SKM-1 treated with dmso at 0.1 percent for 144 hours (cell line): ENCODE measurements at regions not wholly inside any gene's neighbourhood (a gene's known extent, or its start where the extent isn't known, plus 50 kb on each side); places are given as distances from the start of the nearest gene placed in this dataset.
"Not testable (repeated sequence)": the region's sequence is repeated elsewhere in the genome, so short reads cannot be mapped to it uniquely, and the experiment has no call there.

Experiments used
- DNase-seq: peaks from one replicate; lab custom pipeline; 2025; ENCODE audit not compliant: unreplicated experiment; lab: John Stamatoyannopoulos, UW

DNA sequence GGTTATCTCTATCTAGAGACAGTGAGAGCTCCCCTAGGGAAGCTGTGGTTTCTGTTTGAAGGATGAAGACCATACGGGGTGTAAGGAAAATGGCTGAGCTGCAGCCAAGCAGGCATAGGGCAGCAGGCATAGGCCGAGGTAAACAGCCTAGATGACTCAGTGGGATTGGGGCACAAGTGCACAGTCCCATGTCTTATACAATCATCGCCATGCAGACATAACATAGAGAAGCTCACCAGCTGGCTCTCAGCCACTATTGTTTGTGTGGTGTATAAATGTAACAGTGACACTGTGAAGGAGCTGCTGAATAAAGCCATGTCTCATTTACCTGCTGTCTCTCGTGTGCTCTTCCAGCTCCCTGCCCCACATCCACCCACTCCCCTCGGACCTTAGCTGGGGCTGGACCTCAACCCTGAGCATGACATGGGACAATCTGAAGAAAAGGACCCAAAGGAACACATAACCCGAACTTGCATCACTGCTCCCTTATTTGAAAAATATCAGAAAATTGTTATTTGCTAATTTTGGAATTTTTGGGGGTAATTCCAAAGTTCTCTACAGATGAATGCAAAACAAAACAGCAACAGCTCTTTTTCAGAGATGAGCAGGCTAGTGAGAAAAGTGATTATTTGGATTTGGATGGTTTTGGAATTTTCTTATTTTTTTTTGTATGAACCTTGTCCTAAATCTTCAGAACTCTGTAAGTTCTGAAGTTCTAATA lies 582.7 kb downstream of the REEP3 start:
- no peak for DNase-seq

GRCh38 chr10:64109926-64110495 lies 588.8 kb downstream of the REEP3 start:
- DNase-seq = no peak

- DNase-seq = peak; percentile 24
These were observed 591.6 kb downstream of the REEP3 start for GRCh38 chr10:64112701-64113355.

GRCh38 chr10:64113375-64113774 lies 592.2 kb downstream of the REEP3 start:
- no peak for DNase-seq

GRCh38 chr10:64113792-64114191 lies 592.6 kb downstream of the REEP3 start:
- DNase-seq = no peak

DNA sequence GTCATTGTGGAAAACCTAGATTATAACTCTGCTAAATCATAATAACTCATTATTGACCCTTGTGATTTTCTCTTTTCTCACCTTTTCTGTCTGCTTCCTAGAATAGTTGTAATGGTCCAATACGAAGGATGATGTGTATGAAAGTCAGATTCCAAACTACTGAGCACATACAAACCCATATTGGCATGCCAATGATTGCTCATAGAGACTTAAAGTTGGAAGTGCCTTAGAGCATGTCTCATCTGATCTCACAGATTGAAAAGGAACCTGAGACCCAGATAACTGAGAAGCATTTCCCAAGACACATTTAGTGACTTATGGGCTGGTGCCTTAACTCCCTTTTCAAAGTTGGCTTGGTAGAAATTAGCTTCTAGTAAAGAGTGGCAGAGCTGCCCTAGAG lies 594.3 kb downstream of the REEP3 start:
- DNase-seq = no peak

DNA sequence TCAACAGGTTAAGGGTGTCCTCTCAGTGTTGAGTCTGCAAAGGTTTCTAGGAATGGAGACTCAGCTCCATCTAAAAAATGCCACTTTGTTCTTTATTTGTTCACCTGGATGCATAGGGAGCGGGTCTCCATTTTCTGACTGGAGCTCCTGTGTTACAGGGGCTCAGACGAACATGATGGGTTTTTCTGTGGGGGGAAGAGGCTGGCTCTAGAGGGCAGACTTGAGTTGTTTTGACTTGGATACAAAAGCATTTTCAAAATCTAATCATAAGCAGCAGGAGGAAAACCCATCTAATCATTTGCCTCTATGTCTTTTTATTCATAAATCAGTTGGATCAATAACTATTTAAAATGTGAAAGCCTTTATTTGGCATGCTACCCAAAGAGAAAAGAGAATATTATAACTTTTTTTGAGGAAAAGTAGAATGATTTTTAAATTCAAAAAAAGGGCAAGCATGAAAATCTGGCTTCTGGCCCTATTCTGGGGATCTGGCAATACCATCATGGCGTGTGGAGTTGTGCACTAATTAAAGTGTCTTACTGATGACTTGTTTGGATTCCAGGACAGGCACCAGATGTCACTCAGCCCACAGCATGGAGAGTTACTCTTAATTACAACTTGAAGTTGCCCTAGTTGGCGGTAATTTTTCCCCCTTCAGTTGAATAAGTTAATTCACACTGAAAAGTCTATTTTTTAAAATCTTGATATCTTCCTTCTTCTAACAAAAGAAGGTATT lies 594.9 kb downstream of the REEP3 start:
- no peak for DNase-seq

GRCh38 chr10:64116707-64117106 lies 595.5 kb downstream of the REEP3 start:
- DNase-seq = no peak

DNA sequence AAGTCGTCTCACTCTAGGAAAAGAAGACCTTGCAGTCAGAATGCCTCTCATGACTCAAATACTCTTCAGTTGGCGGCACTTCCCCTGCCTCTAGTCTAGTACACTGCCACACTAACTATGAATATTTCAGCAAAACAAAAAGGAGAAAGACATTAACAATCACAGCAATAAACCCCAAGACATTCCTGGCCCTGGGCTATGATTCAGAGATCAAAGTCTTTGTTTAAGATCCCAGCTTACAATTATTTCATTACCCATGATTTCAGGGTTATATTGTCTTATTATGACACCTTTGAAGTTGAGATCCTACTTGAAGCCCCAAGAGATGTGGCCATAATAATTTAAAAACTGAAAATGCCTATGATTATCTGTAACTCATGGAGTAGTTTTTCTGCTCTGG lies 597.5 kb downstream of the REEP3 start:
- no peak for DNase-seq

DNA sequence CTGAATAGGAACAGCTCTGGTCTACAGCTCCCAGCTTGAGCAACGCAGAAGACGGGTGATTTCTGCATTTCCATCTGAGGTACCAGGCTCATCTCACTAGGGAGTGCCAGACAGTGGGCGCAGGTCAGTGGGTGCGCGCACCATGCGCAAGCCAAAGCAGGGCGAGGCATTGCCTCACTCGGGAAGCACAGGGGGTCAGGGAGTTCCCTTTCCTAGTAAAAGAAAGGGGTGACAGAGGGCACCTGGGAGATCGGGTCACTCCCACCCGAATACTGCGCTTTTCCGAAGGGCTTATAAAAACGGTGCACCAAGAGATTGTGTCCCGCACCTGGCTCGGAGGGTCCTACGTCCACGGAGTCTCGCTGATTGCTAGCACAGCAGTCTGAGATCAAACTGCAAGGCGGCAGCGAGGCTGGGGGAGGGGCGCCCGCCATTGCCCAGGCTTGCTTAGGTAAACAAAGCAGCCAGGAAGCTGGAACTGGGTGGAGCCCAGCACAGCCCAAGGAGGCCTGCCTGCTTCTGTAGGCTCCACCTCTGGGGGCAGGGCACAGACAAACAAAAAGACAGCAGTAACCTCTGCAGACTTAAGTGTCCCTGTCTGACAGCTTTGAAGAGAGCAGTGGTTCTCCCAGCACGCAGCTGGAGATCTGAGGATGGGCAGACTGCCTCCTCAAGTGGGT lies 599.2 kb downstream of the REEP3 start:
- DNase-seq = not testable (repeated sequence)

DNA sequence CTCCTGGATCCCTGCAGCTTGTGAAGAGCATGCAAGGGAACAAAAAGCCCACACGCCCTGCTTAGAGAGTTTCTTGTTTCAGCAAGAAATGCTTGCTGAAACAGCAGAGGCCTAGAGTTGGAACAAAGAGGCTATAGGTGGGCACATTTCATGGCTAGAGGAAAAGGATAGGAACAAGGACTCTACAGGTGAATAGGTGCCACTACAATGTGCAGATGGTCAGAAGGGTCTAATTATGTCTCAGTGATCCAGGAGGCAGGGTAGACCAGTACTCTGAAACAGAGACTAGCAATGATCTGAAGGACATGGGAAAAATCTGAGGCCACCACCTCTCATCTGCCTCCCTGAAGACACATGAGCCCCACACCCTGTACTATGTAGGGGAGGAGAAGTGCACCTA lies 609.0 kb downstream of the REEP3 start:
- no peak for DNase-seq

DNA sequence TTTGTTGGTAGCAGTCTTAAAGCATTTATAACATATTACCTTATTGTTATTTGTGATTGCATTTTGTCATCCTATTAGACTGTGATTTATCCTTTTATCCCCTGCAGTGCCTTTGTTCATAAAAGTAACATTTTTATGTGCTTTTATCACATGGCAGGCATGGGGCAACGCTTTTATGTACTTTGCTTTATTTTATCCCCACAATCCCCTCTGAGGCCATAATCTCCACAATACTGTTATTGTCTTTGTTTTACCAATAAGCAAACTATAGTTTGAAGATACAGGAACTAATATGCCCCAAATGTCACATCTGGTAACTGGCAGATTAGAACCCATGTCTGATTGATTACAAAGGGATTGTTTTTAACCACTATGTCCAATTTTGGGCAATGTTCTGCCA lies 613.5 kb downstream of the REEP3 start:
- no peak for DNase-seq

DNA sequence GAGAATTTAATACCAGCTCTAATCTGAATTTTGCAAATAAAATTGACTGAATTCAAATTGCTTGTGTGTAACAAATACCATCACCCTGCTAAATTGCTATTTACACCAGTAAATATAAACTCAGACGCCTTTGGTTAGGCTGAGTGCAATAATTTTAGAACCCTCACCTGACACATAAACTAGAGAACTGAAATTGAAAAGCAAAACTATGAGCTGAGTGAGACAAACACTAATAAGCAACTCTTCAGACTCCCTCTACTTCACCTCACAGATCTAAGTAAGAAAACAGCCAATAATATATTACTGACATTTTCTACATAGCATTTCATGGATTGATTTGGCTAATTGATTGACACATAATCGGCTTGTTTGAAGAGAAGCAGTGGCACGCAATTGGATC lies 621.2 kb downstream of the REEP3 start:
- no peak for DNase-seq

DNA sequence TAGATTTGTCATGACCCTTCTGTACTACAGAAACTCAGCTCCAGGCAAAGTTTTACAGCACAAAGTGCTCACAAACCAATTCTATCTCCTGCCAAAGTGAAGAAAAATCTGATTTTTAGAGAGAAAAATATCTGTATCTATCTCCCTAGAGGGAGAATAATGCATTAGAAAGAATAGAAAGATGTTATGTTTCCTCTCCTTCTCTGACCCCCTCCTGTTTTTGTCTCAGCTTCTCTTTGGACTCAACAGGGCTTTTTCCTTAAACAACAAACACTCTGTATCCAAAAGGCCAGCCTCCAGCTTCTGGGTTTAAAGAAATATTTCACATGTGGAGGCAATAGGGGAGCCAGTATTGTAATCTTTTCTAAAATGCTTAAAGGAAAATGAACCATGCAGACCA lies 627.4 kb downstream of the REEP3 start:
- no peak for DNase-seq

GRCh38 chr10:64156166-64156565 lies 635.0 kb downstream of the REEP3 start:
- DNase-seq = no peak

DNA sequence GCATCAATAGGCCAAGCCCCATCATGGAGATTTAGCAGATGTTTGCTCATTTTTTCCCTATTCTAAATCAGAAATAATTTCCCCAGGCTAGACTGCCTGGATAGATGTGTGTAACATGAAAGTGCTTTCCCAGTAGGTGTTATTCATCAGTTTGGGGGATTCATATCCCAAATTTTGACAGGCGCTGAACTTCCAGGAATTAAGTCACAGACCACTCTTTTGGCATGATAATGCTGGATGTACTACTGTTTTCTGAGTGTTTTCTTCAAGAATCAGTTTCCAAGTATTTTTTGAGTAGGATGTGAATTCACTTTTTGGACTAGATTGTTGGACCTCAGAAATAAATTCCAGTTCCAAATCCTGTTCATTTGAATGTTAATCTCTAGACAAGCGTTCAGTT lies 637.4 kb downstream of the REEP3 start:
- DNase-seq = no peak

GRCh38 chr10:64159910-64160872 lies 639.0 kb downstream of the REEP3 start:
- no peak for DNase-seq

GRCh38 chr10:64170791-64171190 lies 649.6 kb downstream of the REEP3 start:
- DNase-seq = no peak

DNA sequence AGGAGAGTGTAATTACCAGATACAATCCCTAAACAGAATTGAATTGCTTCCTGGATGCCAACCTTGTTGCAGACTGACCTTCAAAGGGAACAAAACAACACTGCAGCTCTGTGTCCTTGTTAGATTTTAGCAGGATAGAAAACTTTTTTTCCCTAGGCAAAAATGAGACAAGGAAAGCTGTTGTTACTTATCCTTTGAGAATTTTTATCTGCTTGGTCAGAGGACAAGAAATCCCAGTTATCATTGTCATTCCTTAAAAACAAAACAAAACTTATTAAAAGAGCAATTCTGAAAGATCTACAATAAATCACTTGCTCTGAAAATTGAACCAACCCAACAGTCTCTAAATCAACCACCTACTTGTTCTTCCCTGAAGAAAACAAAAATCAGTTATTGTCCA lies 652.6 kb downstream of the REEP3 start:
- no peak for DNase-seq

DNA sequence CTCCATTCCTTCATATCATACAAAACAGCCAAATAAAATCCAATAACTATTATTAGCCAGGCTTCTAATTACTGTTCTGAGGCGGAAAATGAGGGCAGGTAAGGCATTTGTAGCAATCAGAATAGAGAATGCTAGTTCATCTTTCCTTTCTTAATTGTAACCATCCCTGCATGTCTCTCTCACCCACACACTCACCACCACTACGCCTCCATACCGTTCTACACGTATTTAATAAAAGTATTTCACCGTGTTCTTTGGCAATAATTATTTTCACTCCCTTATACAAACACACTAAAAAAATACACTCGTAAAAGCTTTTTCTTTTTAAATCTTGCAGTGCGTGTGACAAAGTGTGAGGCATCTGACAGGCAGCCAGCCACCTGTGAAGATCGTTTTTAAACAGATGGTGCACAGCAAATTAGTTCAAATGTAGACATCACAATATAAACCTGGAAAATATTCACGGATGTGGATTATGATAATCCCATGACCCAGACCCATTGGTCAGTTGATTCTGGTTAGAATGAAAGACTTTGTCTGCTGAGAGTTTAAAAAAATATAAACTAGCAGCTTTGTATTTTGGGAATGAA lies 653.6 kb downstream of the REEP3 start:
- DNase-seq = no peak
